ENCODE measurements at regions not wholly inside any gene's neighbourhood (a gene's known extent, or its start where the extent isn't known, plus 50 kb on each side); places are given as distances from the start of the nearest gene placed in this dataset.

DNA sequence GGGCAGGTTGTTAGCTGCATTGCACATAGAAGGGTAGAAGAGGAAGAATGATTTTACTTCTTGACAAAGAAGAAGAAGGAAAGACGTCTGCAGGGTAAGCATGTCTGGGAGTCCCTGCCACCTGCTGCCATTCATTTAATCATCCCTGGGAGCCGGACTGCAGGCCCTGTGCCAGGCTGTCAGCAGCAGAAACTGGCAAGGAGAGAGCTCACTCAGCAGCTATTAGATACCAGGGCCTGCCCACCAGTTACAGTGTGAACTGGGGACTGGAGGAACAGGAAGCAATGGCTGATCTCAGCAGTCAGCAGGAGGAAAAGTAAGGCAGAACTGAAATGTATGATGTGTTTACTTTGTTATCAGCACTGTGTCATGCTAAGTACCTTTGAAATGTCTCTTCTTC, 75.7 kb upstream of the C1orf87 start:
- no peak for DNase-seq
- Mint-ChIP-seq H3K9me3 (no peaks in the 10 kb centered on the region), H3K36me3 (ENCODE audit: low read depth) (no peaks in the 10 kb centered on the region), H3K27me3 (no peaks in the 10 kb centered on the region), H3K27ac (no peak overlapping the region), H3K4me1 (ENCODE audit: low read depth) (no peaks in the 10 kb centered on the region), H3K4me3 (no peak overlapping the region)
- Histone ChIP-seq H3K27ac (ENCODE audit: low read depth in 1 of 2, low read length in 2 of 2) (no peak overlapping the region), H3K4me1 (ENCODE audit: insufficient read depth, low read length) (no peaks in the 10 kb centered on the region), H3K4me3 (ENCODE audit: low read length) (no peak overlapping the region), H3K9me3 (ENCODE audit: control insufficient read depth in 1 of 2, insufficient read depth in 1 of 2, low read length in 2 of 2) (peaks cover 0 to 4% of the 10 kb centered on the region in 2 experiments), H3K36me3 (ENCODE audit: insufficient read depth, low read length) (no peaks in the 10 kb centered on the region), H3K27me3 (ENCODE audit: control insufficient read depth in 1 of 2, insufficient read depth in 2 of 2, low read length in 2 of 2) (no peaks in the 10 kb centered on the region)
- ChIA-PET POLR2A (no interaction called here), CTCF (no interaction called here)
- intact Hi-C loops (cut with DNase I, micrococcal nuclease) = no loop called here
- ATAC-seq (ENCODE audit: poor library complexity) = no peak
- TF ChIP-seq, protein P1, sequence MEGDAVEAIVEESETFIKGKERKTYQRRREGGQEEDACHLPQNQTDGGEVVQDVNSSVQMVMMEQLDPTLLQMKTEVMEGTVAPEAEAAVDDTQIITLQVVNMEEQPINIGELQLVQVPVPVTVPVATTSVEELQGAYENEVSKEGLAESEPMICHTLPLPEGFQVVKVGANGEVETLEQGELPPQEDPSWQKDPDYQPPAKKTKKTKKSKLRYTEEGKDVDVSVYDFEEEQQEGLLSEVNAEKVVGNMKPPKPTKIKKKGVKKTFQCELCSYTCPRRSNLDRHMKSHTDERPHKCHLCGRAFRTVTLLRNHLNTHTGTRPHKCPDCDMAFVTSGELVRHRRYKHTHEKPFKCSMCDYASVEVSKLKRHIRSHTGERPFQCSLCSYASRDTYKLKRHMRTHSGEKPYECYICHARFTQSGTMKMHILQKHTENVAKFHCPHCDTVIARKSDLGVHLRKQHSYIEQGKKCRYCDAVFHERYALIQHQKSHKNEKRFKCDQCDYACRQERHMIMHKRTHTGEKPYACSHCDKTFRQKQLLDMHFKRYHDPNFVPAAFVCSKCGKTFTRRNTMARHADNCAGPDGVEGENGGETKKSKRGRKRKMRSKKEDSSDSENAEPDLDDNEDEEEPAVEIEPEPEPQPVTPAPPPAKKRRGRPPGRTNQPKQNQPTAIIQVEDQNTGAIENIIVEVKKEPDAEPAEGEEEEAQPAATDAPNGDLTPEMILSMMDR (IDR thresholded peaks at IDR 0.05) = no peak

DNA sequence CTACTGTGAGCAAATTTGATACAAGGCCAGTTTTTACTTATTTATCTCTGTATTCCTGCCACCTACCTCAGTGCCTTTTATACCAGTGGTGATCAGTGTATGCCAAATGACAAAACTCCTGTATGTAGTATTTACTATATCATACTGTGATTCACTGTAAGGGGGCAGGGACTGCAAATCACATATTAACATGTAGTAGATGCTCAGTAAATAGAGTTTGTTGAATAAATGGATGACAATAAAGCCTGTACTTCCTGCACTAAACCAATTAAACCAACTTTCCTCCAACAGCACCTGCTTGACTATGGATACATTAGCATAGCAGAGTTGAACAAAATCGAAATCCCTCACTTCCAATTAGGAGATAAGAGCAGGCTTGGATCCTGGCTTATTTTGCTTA, 73.3 kb upstream of the C1orf87 start:
- H3K4me3 ChIP-seq (ENCODE audit: low read length) = no peak overlapping the region
- no peaks in the 10 kb centered on the region for H3K36me3 ChIP-seq (ENCODE audit: insufficient read depth, low read length)
- Mint-ChIP-seq H3K9me3 (no peaks in the 10 kb centered on the region), H3K4me3 (no peak overlapping the region), H3K27me3 (peaks cover 3% of the 10 kb centered on the region), H3K36me3 (ENCODE audit: low read depth) (no peaks in the 10 kb centered on the region), H3K27ac (no peak overlapping the region), H3K4me1 (ENCODE audit: low read depth) (no peaks in the 10 kb centered on the region)
- H3K27ac ChIP-seq (ENCODE audit: low read depth in 1 of 2, low read length in 2 of 2) = no peak overlapping the region
- H3K9me3 ChIP-seq (ENCODE audit: control insufficient read depth in 1 of 2, insufficient read depth in 1 of 2, low read length in 2 of 2) = peaks cover 0 to 4% of the 10 kb centered on the region in 2 experiments
- TF ChIP-seq, protein P1 (IDR thresholded peaks at IDR 0.05) = no peak
- CTCF ChIA-PET = no interaction called here
- intact Hi-C loops (cut with DNase I, micrococcal nuclease) = no loop called here
- no peaks in the 10 kb centered on the region for H3K4me1 ChIP-seq (ENCODE audit: insufficient read depth, low read length)
- ATAC-seq (ENCODE audit: poor library complexity) = no peak
- POLR2A ChIA-PET = no interaction called here
- no peak for DNase-seq
- H3K27me3 ChIP-seq (ENCODE audit: control insufficient read depth in 1 of 2, insufficient read depth in 2 of 2, low read length in 2 of 2) = peaks cover 0 to 3% of the 10 kb centered on the region in 2 experiments

DNA sequence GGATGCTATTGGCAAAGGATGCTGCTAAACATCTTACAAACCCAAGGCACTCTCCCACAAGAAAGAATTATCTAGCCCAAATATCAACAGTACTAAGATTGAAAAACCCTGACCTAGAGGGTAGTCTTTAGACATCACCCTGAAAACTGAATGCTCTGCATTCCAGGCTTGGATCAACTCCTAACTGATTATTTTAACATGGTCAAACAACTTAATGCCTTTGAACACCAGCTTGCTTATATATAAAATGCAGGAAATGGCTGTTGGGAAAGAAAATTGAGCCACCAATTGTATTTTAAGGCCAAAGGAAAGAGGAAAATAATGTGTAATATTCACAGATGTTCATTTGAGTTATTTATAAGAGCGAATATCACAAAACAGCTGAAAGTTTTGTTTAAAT, 72.2 kb upstream of the C1orf87 start:
- intact Hi-C loops (cut with DNase I, micrococcal nuclease) = no loop called here
- CTCF ChIA-PET = no interaction called here

More for the DNA sequence above, 72.2 kb upstream of the C1orf87 start:
- Histone ChIP-seq H3K9me3 (ENCODE audit: control insufficient read depth in 1 of 2, insufficient read depth in 1 of 2, low read length in 2 of 2) (peaks cover 0 to 4% of the 10 kb centered on the region in 2 experiments), H3K27ac (ENCODE audit: low read depth in 1 of 2, low read length in 2 of 2) (no peak overlapping the region), H3K36me3 (ENCODE audit: insufficient read depth, low read length) (no peaks in the 10 kb centered on the region), H3K4me3 (ENCODE audit: low read length) (no peak overlapping the region), H3K27me3 (ENCODE audit: control insufficient read depth in 1 of 2, insufficient read depth in 2 of 2, low read length in 2 of 2) (peaks cover 0 to 3% of the 10 kb centered on the region in 2 experiments), H3K4me1 (ENCODE audit: insufficient read depth, low read length) (no peaks in the 10 kb centered on the region)
- no peaks in the 10 kb centered on the region for H3K9me3 Mint-ChIP-seq
- no peak overlapping the region for H3K4me3 Mint-ChIP-seq
- ATAC-seq (ENCODE audit: poor library complexity) = no peak
- no peaks in the 10 kb centered on the region for H3K36me3 Mint-ChIP-seq (ENCODE audit: low read depth)
- no peak overlapping the region for H3K27ac Mint-ChIP-seq
- DNase-seq = no peak
- TF ChIP-seq, protein P1 (IDR thresholded peaks at IDR 0.05) = no peak
- no peaks in the 10 kb centered on the region for H3K4me1 Mint-ChIP-seq (ENCODE audit: low read depth)
- POLR2A ChIA-PET = no interaction called here
- H3K27me3 Mint-ChIP-seq = peaks cover 3% of the 10 kb centered on the region

Measured in CD4-positive, alpha-beta T cell (primary cell).